AG09319 (cell line): ENCODE measurements at regions not wholly inside any gene's neighbourhood (a gene's known extent, or its start where the extent isn't known, plus 50 kb on each side); places are given as distances from the start of the nearest gene placed in this dataset.

Experiments used
- DNase-seq: peaks from one replicate; pipeline ENCODE4 v3.0.0-alpha.2; 2010; ENCODE audit warnings: low read depth; ENCODE audit errors: extremely low read depth
- CTCF ChIP-seq: IDR thresholded peaks from 2 replicates; pipeline ENCODE4 v1.5.1; 2011; ENCODE audit warnings: low read depth, mild to moderate bottlenecking, inconsistent platforms, low read length, moderate library complexity

GRCh38 chr9:104238668-104239067, 144.6 kb downstream of the SMC2 start:
- no peak for DNase-seq
- no peak for TF ChIP-seq CTCF

GRCh38 chr9:104240890-104241289, 146.8 kb downstream of the SMC2 start:
- TF ChIP-seq CTCF: no peak
- no peak for DNase-seq

GRCh38 chr9:104245925-104246324, 151.8 kb downstream of the SMC2 start:
- DNase-seq: no peak
- no peak for TF ChIP-seq CTCF

GRCh38 chr9:104247899-104248460, 153.9 kb downstream of the SMC2 start:
- TF ChIP-seq CTCF: no peak
- DNase-seq: no peak

- no peak for TF ChIP-seq CTCF
- no peak for DNase-seq
Measured at GRCh38 chr9:104256031-104256695, 162.1 kb downstream of the SMC2 start.

GRCh38 chr9:104256696-104257062, 162.6 kb downstream of the SMC2 start:
- no peak for TF ChIP-seq CTCF
- no peak for DNase-seq

GRCh38 chr9:104258296-104259011, 164.3 kb downstream of the SMC2 start:
- TF ChIP-seq CTCF: no peak
- DNase-seq: no peak
